OCI-LY7 (cell line): ENCODE measurements at regions not wholly inside any gene's neighbourhood (a gene's known extent, or its start where the extent isn't known, plus 50 kb on each side); places are given as distances from the start of the nearest gene placed in this dataset.

ENCODE experiments used
- EZH2phosphoT487 ChIP-seq: fragments of 200-600 bp; sonication (generic); IDR thresholded peaks from 2 replicates; pipeline ENCODE4 v1.6.1; 2018; ENCODE audit warnings: low read depth, borderline replicate concordance, mild to moderate bottlenecking, mixed run types, antibody characterized with exemption, low read length, moderate library complexity, mixed read lengths
- TF ChIP-seq, protein P1 (sequence below): fragments of 200-600 bp; sonication (generic); conservative IDR thresholded peaks from 2 replicates; pipeline ENCODE4 v1.5.1; 2014; ENCODE audit warnings: mild to moderate bottlenecking, antibody characterized with exemption, low read length, moderate library complexity, mixed read lengths

GRCh38 chr5:44028226-44028625 lies 361.0 kb downstream of the FGF10 start:
- TF ChIP-seq, protein P1, sequence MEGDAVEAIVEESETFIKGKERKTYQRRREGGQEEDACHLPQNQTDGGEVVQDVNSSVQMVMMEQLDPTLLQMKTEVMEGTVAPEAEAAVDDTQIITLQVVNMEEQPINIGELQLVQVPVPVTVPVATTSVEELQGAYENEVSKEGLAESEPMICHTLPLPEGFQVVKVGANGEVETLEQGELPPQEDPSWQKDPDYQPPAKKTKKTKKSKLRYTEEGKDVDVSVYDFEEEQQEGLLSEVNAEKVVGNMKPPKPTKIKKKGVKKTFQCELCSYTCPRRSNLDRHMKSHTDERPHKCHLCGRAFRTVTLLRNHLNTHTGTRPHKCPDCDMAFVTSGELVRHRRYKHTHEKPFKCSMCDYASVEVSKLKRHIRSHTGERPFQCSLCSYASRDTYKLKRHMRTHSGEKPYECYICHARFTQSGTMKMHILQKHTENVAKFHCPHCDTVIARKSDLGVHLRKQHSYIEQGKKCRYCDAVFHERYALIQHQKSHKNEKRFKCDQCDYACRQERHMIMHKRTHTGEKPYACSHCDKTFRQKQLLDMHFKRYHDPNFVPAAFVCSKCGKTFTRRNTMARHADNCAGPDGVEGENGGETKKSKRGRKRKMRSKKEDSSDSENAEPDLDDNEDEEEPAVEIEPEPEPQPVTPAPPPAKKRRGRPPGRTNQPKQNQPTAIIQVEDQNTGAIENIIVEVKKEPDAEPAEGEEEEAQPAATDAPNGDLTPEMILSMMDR, result no peak
- no peak for TF ChIP-seq EZH2phosphoT487
